RPMI8226 (cell line): ENCODE measurements at regions not wholly inside any gene's neighbourhood (a gene's known extent, or its start where the extent isn't known, plus 50 kb on each side); places are given as distances from the start of the nearest gene placed in this dataset.

Experiments
- DNase-seq: peaks from one replicate; pipeline ENCODE4 v3.0.0-alpha.2; 2015

- no peak for DNase-seq
These were observed 114.6 kb downstream of the C5orf15 start for GRCh38 chr5:133853646-133854365.

- DNase-seq = no peak
These were observed 116.9 kb downstream of the C5orf15 start for GRCh38 chr5:133851521-133851920.

- no peak for DNase-seq
These were observed 117.6 kb downstream of the C5orf15 start for GRCh38 chr5:133850811-133851210.

GRCh38 chr5:133849116-133849515 is 119.3 kb downstream of the C5orf15 start:
- DNase-seq = no peak

GRCh38 chr5:133848341-133848811 is 120.0 kb downstream of the C5orf15 start:
- DNase-seq = peak; percentile 89

GRCh38 chr5:133847886-133848285 is 120.5 kb downstream of the C5orf15 start:
- no peak for DNase-seq

- no peak for DNase-seq
These were observed 121.1 kb downstream of the C5orf15 start for GRCh38 chr5:133847301-133847700.

GRCh38 chr5:133846478-133847226 is 121.8 kb downstream of the C5orf15 start:
- no peak for DNase-seq

- no peak for DNase-seq
These were observed 123.2 kb downstream of the C5orf15 start for GRCh38 chr5:133845271-133845670.

- no peak for DNase-seq
These were observed 123.6 kb downstream of the C5orf15 start for GRCh38 chr5:133844836-133845235.

- DNase-seq = no peak
These were observed 124.5 kb downstream of the C5orf15 start for GRCh38 chr5:133843911-133844310.

- DNase-seq = no peak
These were observed 125.4 kb downstream of the C5orf15 start for GRCh38 chr5:133842846-133843611.

- DNase-seq = no peak
These were observed 126.3 kb downstream of the C5orf15 start for GRCh38 chr5:133841831-133842750.

- no peak for DNase-seq
These were observed 128.3 kb downstream of the C5orf15 start for GRCh38 chr5:133840168-133840567.

- DNase-seq = no peak
These were observed 128.7 kb downstream of the C5orf15 start for GRCh38 chr5:133839721-133840120.

- DNase-seq = no peak
These were observed 129.3 kb downstream of the C5orf15 start for GRCh38 chr5:133839090-133839489.

GRCh38 chr5:133838286-133838685 is 130.1 kb downstream of the C5orf15 start:
- DNase-seq = no peak

GRCh38 chr5:133831491-133832224 is 136.8 kb downstream of the C5orf15 start:
- DNase-seq = no peak

GRCh38 chr5:133830911-133831310 is 137.5 kb downstream of the C5orf15 start:
- DNase-seq = peak; percentile 40

- DNase-seq = no peak
These were observed 138.1 kb downstream of the C5orf15 start for GRCh38 chr5:133830281-133830680.

GRCh38 chr5:133829786-133830185 is 138.6 kb downstream of the C5orf15 start:
- DNase-seq = no peak

- no peak for DNase-seq
These were observed 139.7 kb downstream of the C5orf15 start for GRCh38 chr5:133828722-133829121.
